CD8-positive, alpha-beta memory T cell (primary cell): ENCODE measurements at regions not wholly inside any gene's neighbourhood (a gene's known extent, or its start where the extent isn't known, plus 50 kb on each side); places are given as distances from the start of the nearest gene placed in this dataset.
"Not testable (repeated sequence)": the region's sequence is repeated elsewhere in the genome, so short reads cannot be mapped to it uniquely, and the experiment has no call there.

Experiments used
- CTCF ChIA-PET: fragments of 350-600 bp; sonication (Branson Sonifier 250); formaldehyde crosslinking; loops from one replicate; lab custom pipeline; 2021; ENCODE audit warnings: antibody characterized with exemption; lab: Charles Lee
- POLR2A ChIA-PET: fragments of 350-600 bp; sonication (Branson Sonifier 250); formaldehyde crosslinking; loops from one replicate; lab custom pipeline; 2021; ENCODE audit warnings: antibody characterized with exemption; lab: Charles Lee
- DNase-seq, 5 donors: peaks; one replicate each; pipeline versions ENCODE4 v3.0.0 to v3.0.0-alpha.2; 2020 to 2022; ENCODE audit warnings: mixed read lengths in 1 of 5
- H3K27ac ChIP-seq: one replicate; pipeline ENCODE4 v1.7.0; 2013; ENCODE audit warnings: low read depth, mild to moderate bottlenecking, low read length, moderate library complexity
- H3K27me3 ChIP-seq: 2 replicates; pipeline ENCODE4 v1.7.0; 2013; ENCODE audit warnings: low read length, mild to moderate bottlenecking; ENCODE audit not compliant: insufficient read depth, poor library complexity, severe bottlenecking
- H3K36me3 ChIP-seq: 2 replicates; pipeline ENCODE4 v1.7.0; 2013; ENCODE audit warnings: mild to moderate bottlenecking, low read length, moderate library complexity; ENCODE audit not compliant: insufficient read depth
- H3K4me1 ChIP-seq: 2 replicates; pipeline ENCODE4 v1.7.0; 2013; ENCODE audit warnings: mild to moderate bottlenecking, low read length, moderate library complexity; ENCODE audit not compliant: insufficient read depth
- H3K4me3 ChIP-seq: 2 replicates; pipeline ENCODE4 v1.7.0; 2013; ENCODE audit warnings: mild to moderate bottlenecking, low read length
- H3K9me3 ChIP-seq: 2 replicates; pipeline ENCODE4 v1.7.0; 2013; ENCODE audit warnings: mild to moderate bottlenecking, low read length
- H3K27ac Mint-ChIP-seq, 8 donors: one replicate each; pipeline ENCODE4 v1.8.0; 2020 to 2021; ENCODE audit warnings: mixed read lengths in 8 of 8, mild to moderate bottlenecking in 6 of 8, inconsistent platforms in 3 of 8, moderate library complexity in 3 of 8
- H3K27me3 Mint-ChIP-seq, 2 donors: one replicate each; pipeline ENCODE4 v1.8.0; 2020 to 2021; ENCODE audit warnings: mixed read lengths in 2 of 2, mild to moderate bottlenecking in 1 of 2, moderate library complexity in 1 of 2
- H3K36me3 Mint-ChIP-seq, 3 donors: one replicate each; pipeline ENCODE4 v1.8.0; 2020 to 2021; ENCODE audit warnings: mixed read lengths in 3 of 3, inconsistent platforms in 1 of 3, mild to moderate bottlenecking in 1 of 3
- H3K4me1 Mint-ChIP-seq, 3 donors: one replicate each; pipeline ENCODE4 v1.8.0; 2020 to 2021; ENCODE audit warnings: mixed read lengths in 3 of 3, inconsistent platforms in 1 of 3, mild to moderate bottlenecking in 1 of 3
- H3K4me3 Mint-ChIP-seq, 7 donors: one replicate each; pipeline ENCODE4 v1.8.0; 2020 to 2021; ENCODE audit warnings: mixed read lengths in 7 of 7, mild to moderate bottlenecking in 6 of 7, moderate library complexity in 4 of 7, inconsistent platforms in 2 of 7
- H3K9me3 Mint-ChIP-seq, 5 donors: one replicate each; pipeline ENCODE4 v1.8.0; 2020 to 2022; ENCODE audit warnings: mixed read lengths in 5 of 5, mild to moderate bottlenecking in 3 of 5, moderate library complexity in 2 of 5, inconsistent platforms in 1 of 5

- no peak overlapping the region for H3K27ac ChIP-seq
- no peak overlapping the region for H3K27ac Mint-ChIP-seq
- no peaks in the 10 kb centered on the region for H3K27me3 ChIP-seq
- H3K36me3 ChIP-seq = no peaks in the 10 kb centered on the region
- no peaks in the 10 kb centered on the region for H3K9me3 ChIP-seq
- POLR2A ChIA-PET = no interaction called here
- H3K4me1 ChIP-seq = no peaks in the 10 kb centered on the region
- H3K4me3 ChIP-seq = no peak overlapping the region
- no peaks in the 10 kb centered on the region for H3K27me3 Mint-ChIP-seq
- no peaks in the 10 kb centered on the region for H3K36me3 Mint-ChIP-seq
- no peak for DNase-seq
- CTCF ChIA-PET = no interaction called here
- no peaks in the 10 kb centered on the region for H3K4me1 Mint-ChIP-seq
- peaks cover 2 to 15% (median 3%) of the 10 kb centered on the region in 5 donors for H3K9me3 Mint-ChIP-seq
- no peak overlapping the region for H3K4me3 Mint-ChIP-seq
These were observed 371.1 kb upstream of the GRAMD2B start for GRCh38 chr5:126052120-126052519.

DNA sequence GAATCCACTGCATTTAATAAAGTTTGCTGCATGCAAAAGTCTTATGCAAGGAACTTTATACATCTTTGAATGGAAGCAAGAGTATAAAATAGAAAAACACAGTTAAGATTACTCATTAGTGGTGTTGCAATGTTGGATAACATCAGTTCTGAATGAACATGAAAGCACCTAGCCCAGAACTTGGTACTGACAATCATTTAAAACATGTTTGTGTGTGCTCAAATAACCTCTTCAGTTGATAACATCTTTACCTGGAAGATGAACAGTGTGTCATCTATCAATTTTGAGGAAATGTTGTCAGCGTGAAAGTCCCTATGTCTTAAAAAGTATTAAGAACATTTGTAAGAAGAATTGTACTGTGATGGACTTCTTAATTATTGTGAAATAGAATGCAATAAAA is 370.4 kb upstream of the GRAMD2B start:
- no peak overlapping the region for H3K27ac Mint-ChIP-seq
- no peak overlapping the region for H3K27ac ChIP-seq
- H3K9me3 ChIP-seq = no peaks in the 10 kb centered on the region
- DNase-seq = no peak
- no peaks in the 10 kb centered on the region for H3K4me1 Mint-ChIP-seq
- no peak overlapping the region for H3K4me3 Mint-ChIP-seq
- H3K4me1 ChIP-seq = no peaks in the 10 kb centered on the region
- no peaks in the 10 kb centered on the region for H3K27me3 ChIP-seq
- no peaks in the 10 kb centered on the region for H3K27me3 Mint-ChIP-seq
- POLR2A ChIA-PET = no interaction called here
- H3K36me3 Mint-ChIP-seq = no peaks in the 10 kb centered on the region
- CTCF ChIA-PET = no interaction called here
- H3K4me3 ChIP-seq = no peak overlapping the region
- H3K36me3 ChIP-seq = no peaks in the 10 kb centered on the region
- peaks cover 2 to 15% (median 3%) of the 10 kb centered on the region in 5 donors for H3K9me3 Mint-ChIP-seq

- POLR2A ChIA-PET = no interaction called here
- no peak overlapping the region for H3K4me3 Mint-ChIP-seq
- CTCF ChIA-PET = no interaction called here
These were observed 369.6 kb upstream of the GRAMD2B start for GRCh38 chr5:126053630-126054029.

GRCh38 chr5:126054577-126055347 is 368.4 kb upstream of the GRAMD2B start:
- Histone ChIP-seq H3K4me3 (no peak overlapping the region), H3K36me3 (no peaks in the 10 kb centered on the region), H3K4me1 (no peaks in the 10 kb centered on the region), H3K27ac (no peak overlapping the region), H3K27me3 (no peaks in the 10 kb centered on the region), H3K9me3 (no peaks in the 10 kb centered on the region)
- ChIA-PET POLR2A (no interaction called here), CTCF (no interaction called here)
- peaks cover 0 to 1% of the 10 kb centered on the region in 2 donors for H3K27me3 Mint-ChIP-seq
- peaks cover under 1 to 19% (median 3%) of the 10 kb centered on the region in 5 donors for H3K9me3 Mint-ChIP-seq
- no peak overlapping the region for H3K4me3 Mint-ChIP-seq
- DNase-seq = no peak
- no peaks in the 10 kb centered on the region for H3K4me1 Mint-ChIP-seq
- no peak overlapping the region for H3K27ac Mint-ChIP-seq
- no peaks in the 10 kb centered on the region for H3K36me3 Mint-ChIP-seq

More at GRCh38 chr5:126053630-126054029, 369.6 kb upstream of the GRAMD2B start:
- no peaks in the 10 kb centered on the region for H3K9me3 ChIP-seq
- Mint-ChIP-seq H3K27me3 (no peaks in the 10 kb centered on the region), H3K36me3 (no peaks in the 10 kb centered on the region), H3K9me3 (peaks cover 2 to 15% (median 3%) of the 10 kb centered on the region in 5 donors), H3K27ac (no peak overlapping the region), H3K4me1 (no peaks in the 10 kb centered on the region)
- no peak overlapping the region for H3K4me3 ChIP-seq
- H3K4me1 ChIP-seq = no peaks in the 10 kb centered on the region
- H3K27me3 ChIP-seq = no peaks in the 10 kb centered on the region
- no peak for DNase-seq
- H3K36me3 ChIP-seq = no peaks in the 10 kb centered on the region
- H3K27ac ChIP-seq = no peak overlapping the region

- Mint-ChIP-seq H3K27me3 (peaks cover 0 to 2% of the 10 kb centered on the region in 2 donors), H3K9me3 (peaks cover 0 to 19% (median 6%) of the 10 kb centered on the region in 5 donors), H3K36me3 (no peaks in the 10 kb centered on the region), H3K4me3 (no peak overlapping the region), H3K27ac (no peak overlapping the region), H3K4me1 (no peaks in the 10 kb centered on the region)
- no peak for DNase-seq
- H3K9me3 ChIP-seq = no peaks in the 10 kb centered on the region
- ChIA-PET POLR2A (no interaction called here), CTCF (no interaction called here)
- H3K27ac ChIP-seq = no peak overlapping the region
- H3K4me3 ChIP-seq = no peak overlapping the region
- no peaks in the 10 kb centered on the region for H3K27me3 ChIP-seq
- H3K36me3 ChIP-seq = no peaks in the 10 kb centered on the region
- H3K4me1 ChIP-seq = no peaks in the 10 kb centered on the region
These were observed 367.9 kb upstream of the GRAMD2B start for GRCh38 chr5:126055348-126055729.

GRCh38 chr5:126056352-126056751 is 366.9 kb upstream of the GRAMD2B start:
- CTCF ChIA-PET = no interaction called here
- no peak for DNase-seq
- H3K36me3 Mint-ChIP-seq = no peaks in the 10 kb centered on the region
- no peak overlapping the region for H3K27ac Mint-ChIP-seq
- Histone ChIP-seq H3K9me3 (no peaks in the 10 kb centered on the region), H3K27ac (no peak overlapping the region), H3K4me3 (no peak overlapping the region), H3K4me1 (no peaks in the 10 kb centered on the region), H3K27me3 (no peaks in the 10 kb centered on the region), H3K36me3 (no peaks in the 10 kb centered on the region)
- no peak overlapping the region for H3K4me3 Mint-ChIP-seq
- no peaks in the 10 kb centered on the region for H3K4me1 Mint-ChIP-seq
- H3K9me3 Mint-ChIP-seq = peaks cover 0 to 13% (median 5%) of the 10 kb centered on the region in 5 donors
- POLR2A ChIA-PET = no interaction called here
- H3K27me3 Mint-ChIP-seq = peaks cover 0 to 2% of the 10 kb centered on the region in 2 donors

- Mint-ChIP-seq H3K27ac (no peak overlapping the region), H3K4me1 (no peaks in the 10 kb centered on the region), H3K4me3 (no peak overlapping the region), H3K36me3 (no peaks in the 10 kb centered on the region), H3K27me3 (peaks cover 0 to 2% of the 10 kb centered on the region in 2 donors), H3K9me3 (peaks cover 0 to 13% (median 5%) of the 10 kb centered on the region in 5 donors)
- ChIA-PET CTCF (no interaction called here), POLR2A (no interaction called here)
- H3K27ac ChIP-seq = no peak overlapping the region
- H3K27me3 ChIP-seq = no peaks in the 10 kb centered on the region
- H3K36me3 ChIP-seq = no peaks in the 10 kb centered on the region
- no peak overlapping the region for H3K4me3 ChIP-seq
- no peak for DNase-seq
- H3K4me1 ChIP-seq = no peaks in the 10 kb centered on the region
- H3K9me3 ChIP-seq = no peaks in the 10 kb centered on the region
These were observed 366.2 kb upstream of the GRAMD2B start for GRCh38 chr5:126056851-126057622.

- H3K9me3 ChIP-seq, H3K27me3 Mint-ChIP-seq: not testable (repeated sequence)
These were observed 364.8 kb upstream of the GRAMD2B start for GRCh38 chr5:126058392-126058791.

More at GRCh38 chr5:126058392-126058791, 364.8 kb upstream of the GRAMD2B start:
- H3K4me3 ChIP-seq, H3K27ac ChIP-seq, H3K4me3 Mint-ChIP-seq, H3K36me3 Mint-ChIP-seq, H3K4me1 Mint-ChIP-seq, H3K27me3 ChIP-seq, H3K4me1 ChIP-seq, H3K27ac Mint-ChIP-seq, DNase-seq, H3K36me3 ChIP-seq, POLR2A ChIA-PET, CTCF ChIA-PET: not testable (repeated sequence)
- H3K9me3 Mint-ChIP-seq = peaks cover 0 to 12% (median 5%) of the 10 kb centered on the region in 5 donors
